ENCODE measurements at regions not wholly inside any gene's neighbourhood (a gene's known extent, or its start where the extent isn't known, plus 50 kb on each side); places are given as distances from the start of the nearest gene placed in this dataset.

DNA sequence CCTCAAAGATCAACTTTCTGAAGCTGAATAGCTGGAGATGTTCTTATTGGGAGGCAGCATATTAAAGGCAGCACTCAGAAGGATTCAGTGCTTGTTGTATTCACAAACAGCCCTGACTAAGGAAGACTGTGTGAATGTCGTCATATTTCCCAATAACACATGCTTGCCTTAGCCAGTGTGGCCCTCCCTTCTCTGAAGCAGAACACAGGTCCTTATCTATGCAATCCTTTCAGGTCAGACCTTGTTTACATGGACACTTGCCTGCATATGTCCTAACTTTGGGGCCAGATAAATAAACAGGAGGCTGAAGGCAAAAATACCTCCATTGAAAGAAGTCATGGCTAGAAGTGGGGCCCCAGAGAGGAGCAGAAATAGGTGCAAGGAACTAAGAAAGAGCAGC, 97.2 kb downstream of the SLC4A3 start:
- H3K4me3 Mint-ChIP-seq (ENCODE audit: unreplicated experiment): no peak overlapping the region
- no peaks in the 10 kb centered on the region for H3K9me3 Mint-ChIP-seq (ENCODE audit: unreplicated experiment)
- TF ChIP-seq, protein P1, sequence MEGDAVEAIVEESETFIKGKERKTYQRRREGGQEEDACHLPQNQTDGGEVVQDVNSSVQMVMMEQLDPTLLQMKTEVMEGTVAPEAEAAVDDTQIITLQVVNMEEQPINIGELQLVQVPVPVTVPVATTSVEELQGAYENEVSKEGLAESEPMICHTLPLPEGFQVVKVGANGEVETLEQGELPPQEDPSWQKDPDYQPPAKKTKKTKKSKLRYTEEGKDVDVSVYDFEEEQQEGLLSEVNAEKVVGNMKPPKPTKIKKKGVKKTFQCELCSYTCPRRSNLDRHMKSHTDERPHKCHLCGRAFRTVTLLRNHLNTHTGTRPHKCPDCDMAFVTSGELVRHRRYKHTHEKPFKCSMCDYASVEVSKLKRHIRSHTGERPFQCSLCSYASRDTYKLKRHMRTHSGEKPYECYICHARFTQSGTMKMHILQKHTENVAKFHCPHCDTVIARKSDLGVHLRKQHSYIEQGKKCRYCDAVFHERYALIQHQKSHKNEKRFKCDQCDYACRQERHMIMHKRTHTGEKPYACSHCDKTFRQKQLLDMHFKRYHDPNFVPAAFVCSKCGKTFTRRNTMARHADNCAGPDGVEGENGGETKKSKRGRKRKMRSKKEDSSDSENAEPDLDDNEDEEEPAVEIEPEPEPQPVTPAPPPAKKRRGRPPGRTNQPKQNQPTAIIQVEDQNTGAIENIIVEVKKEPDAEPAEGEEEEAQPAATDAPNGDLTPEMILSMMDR (IDR thresholded peaks at IDR 0.05; ENCODE audit: partially characterized antibody, unreplicated experiment): no peak
- H3K4me1 Mint-ChIP-seq (ENCODE audit: low read depth, unreplicated experiment): no peaks in the 10 kb centered on the region
- DNase-seq: no peak
- H3K27ac Mint-ChIP-seq (ENCODE audit: unreplicated experiment): no peak overlapping the region
- H3K36me3 Mint-ChIP-seq (ENCODE audit: unreplicated experiment): no peaks in the 10 kb centered on the region
- H3K27me3 Mint-ChIP-seq (ENCODE audit: unreplicated experiment): peaks cover 4% of the 10 kb centered on the region

DNA sequence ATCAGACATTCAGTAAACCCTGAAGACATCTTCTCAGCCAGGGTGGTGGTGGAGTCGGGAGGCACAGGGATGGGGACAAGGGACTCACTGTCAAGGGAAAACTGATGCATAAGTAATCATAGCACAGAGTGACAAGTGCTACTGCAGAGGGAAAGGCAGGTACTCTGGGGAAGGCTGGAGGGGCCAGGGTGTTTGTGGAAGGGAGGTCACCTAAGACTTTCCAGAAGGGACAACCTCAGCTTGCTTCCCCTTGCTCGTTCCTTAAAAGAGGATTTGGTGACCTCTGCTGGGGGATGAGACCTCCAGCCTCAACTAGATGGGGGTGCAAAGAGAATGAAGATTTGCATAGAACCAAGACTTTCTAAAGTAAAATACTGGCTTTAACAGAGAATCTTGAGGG, 99.5 kb downstream of the SLC4A3 start:
- Mint-ChIP-seq H3K4me3 (ENCODE audit: unreplicated experiment) (no peak overlapping the region), H3K36me3 (ENCODE audit: unreplicated experiment) (no peaks in the 10 kb centered on the region), H3K27ac (ENCODE audit: unreplicated experiment) (no peak overlapping the region), H3K4me1 (ENCODE audit: low read depth, unreplicated experiment) (no peaks in the 10 kb centered on the region), H3K27me3 (ENCODE audit: unreplicated experiment) (peaks cover 4% of the 10 kb centered on the region), H3K9me3 (ENCODE audit: unreplicated experiment) (no peaks in the 10 kb centered on the region)
- no peak for DNase-seq
- TF ChIP-seq, protein P1 (IDR thresholded peaks at IDR 0.05; ENCODE audit: partially characterized antibody, unreplicated experiment): no peak

DNA sequence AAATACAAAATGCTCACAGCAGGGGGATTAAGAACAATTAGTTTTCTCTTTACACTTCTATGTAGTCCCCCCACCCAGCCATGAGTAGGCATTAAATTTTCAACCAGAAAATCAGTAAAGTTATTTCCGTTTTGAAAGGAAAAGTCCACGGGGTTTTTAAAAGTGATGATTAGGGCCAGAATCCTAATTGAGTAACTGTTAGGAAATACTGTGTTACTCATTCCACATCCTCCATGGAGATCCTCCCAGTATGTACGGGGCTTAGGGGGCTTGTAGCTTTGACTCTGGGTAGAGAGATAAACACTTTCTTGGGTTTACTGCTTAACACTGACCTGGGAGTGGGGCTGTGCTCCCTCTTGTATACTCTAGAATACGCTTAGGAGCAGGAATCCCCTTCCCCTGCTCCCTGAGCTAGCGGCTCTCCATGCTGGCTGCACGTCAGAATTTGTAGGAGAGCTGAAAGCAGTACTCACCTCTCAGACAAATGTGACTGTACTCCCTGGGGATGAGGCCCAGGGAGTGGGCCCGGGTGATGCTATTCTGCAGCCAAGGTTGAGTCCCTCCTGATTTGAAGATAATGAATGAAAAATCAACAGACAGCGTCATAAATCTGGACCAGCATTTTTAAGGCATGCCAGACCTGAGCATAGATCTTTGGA, 100.5 kb downstream of the SLC4A3 start:
- H3K27me3 Mint-ChIP-seq (ENCODE audit: unreplicated experiment): peaks cover 4% of the 10 kb centered on the region
- no peak for DNase-seq
- no peak overlapping the region for H3K27ac Mint-ChIP-seq (ENCODE audit: unreplicated experiment)
- H3K4me3 Mint-ChIP-seq (ENCODE audit: unreplicated experiment): no peak overlapping the region
- no peaks in the 10 kb centered on the region for H3K9me3 Mint-ChIP-seq (ENCODE audit: unreplicated experiment)
- TF ChIP-seq, protein P1 (IDR thresholded peaks at IDR 0.05; ENCODE audit: partially characterized antibody, unreplicated experiment): no peak
- H3K36me3 Mint-ChIP-seq (ENCODE audit: unreplicated experiment): no peaks in the 10 kb centered on the region
- H3K4me1 Mint-ChIP-seq (ENCODE audit: low read depth, unreplicated experiment): no peaks in the 10 kb centered on the region

DNA sequence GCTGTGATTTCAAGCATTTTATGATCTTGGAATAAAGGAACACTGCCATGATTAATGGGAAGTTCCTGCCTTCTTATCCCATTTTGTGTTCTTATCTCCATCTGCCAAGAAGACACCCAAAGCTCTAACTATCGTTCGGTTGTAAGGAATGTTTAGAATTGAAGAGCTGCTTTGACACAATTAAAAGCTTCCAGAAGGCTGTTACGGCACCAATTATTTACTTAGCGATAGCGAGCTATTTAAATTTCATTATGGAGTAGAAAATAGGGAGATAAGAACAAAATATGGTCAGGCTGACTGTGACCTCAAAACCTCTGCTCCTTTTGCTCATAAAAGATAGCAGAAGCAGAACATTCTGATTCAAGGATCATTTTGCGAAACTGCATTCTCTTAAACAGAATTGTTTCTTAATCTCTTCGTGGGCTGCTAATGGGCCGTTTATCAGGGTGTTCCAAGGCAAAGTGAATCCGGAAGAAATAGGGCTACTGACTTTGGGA, 101.6 kb downstream of the SLC4A3 start:
- Mint-ChIP-seq H3K4me1 (ENCODE audit: low read depth, unreplicated experiment) (peaks cover 3% of the 10 kb centered on the region), H3K36me3 (ENCODE audit: unreplicated experiment) (no peaks in the 10 kb centered on the region), H3K9me3 (ENCODE audit: unreplicated experiment) (no peaks in the 10 kb centered on the region), H3K27me3 (ENCODE audit: unreplicated experiment) (peaks cover 4% of the 10 kb centered on the region), H3K4me3 (ENCODE audit: unreplicated experiment) (no peak overlapping the region), H3K27ac (ENCODE audit: unreplicated experiment) (no peak overlapping the region)
- DNase-seq: no peak
- TF ChIP-seq, protein P1 (IDR thresholded peaks at IDR 0.05; ENCODE audit: partially characterized antibody, unreplicated experiment): no peak

DNA sequence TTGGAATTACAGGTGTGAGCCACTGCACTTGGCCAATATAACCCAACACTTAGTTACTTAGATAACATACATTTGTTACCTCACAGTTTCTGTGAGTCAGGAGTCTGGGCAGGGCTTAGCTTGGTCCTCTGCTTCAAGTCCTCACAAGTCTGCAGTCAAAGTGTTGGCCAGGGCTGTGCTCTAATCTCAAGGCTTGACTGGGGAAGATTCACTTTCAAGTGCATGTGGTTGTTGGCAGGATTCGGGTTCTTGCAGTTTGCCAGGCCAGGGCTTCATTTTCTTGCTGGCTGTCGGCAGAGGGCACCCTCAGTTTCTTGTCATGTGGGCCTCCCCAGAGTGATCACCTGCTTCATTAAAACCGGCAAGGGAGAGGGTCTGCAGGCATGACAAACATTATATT, 103.7 kb downstream of the SLC4A3 start:
- TF ChIP-seq, protein P1 (IDR thresholded peaks at IDR 0.05; ENCODE audit: partially characterized antibody, unreplicated experiment): no peak
- peaks cover 3% of the 10 kb centered on the region for H3K4me1 Mint-ChIP-seq (ENCODE audit: low read depth, unreplicated experiment)
- no peaks in the 10 kb centered on the region for H3K9me3 Mint-ChIP-seq (ENCODE audit: unreplicated experiment)
- no peak overlapping the region for H3K27ac Mint-ChIP-seq (ENCODE audit: unreplicated experiment)
- H3K4me3 Mint-ChIP-seq (ENCODE audit: unreplicated experiment): no peak overlapping the region
- H3K36me3 Mint-ChIP-seq (ENCODE audit: unreplicated experiment): no peaks in the 10 kb centered on the region
- H3K27me3 Mint-ChIP-seq (ENCODE audit: unreplicated experiment): peaks cover 2% of the 10 kb centered on the region
- no peak for DNase-seq
